H9 (cell line): ENCODE measurements at regions not wholly inside any gene's neighbourhood (a gene's known extent, or its start where the extent isn't known, plus 50 kb on each side); places are given as distances from the start of the nearest gene placed in this dataset.

Experiments
- DNase-seq: peaks from one replicate; pipeline ENCODE4 v3.0.0-alpha.2; 2017
- H2AFZ ChIP-seq: one replicate; pipeline ENCODE4 v1.6.1; 2013; ENCODE audit warnings: mild to moderate bottlenecking, low read length, control low read depth, moderate library complexity
- H2AK5ac ChIP-seq: 2 replicates; pipeline ENCODE4 v1.6.1; 2013; ENCODE audit warnings: low read length, control low read depth, mixed read lengths; ENCODE audit not compliant: insufficient read length
- H2BK120ac ChIP-seq: one replicate; pipeline ENCODE4 v1.6.1; 2013; ENCODE audit warnings: low read depth, mild to moderate bottlenecking, low read length, control low read depth, inconsistent platforms; ENCODE audit not compliant: poor library complexity, severe bottlenecking
- H2BK12ac ChIP-seq: 2 replicates; pipeline ENCODE4 v1.6.1; 2013; ENCODE audit warnings: low read length, control low read depth, mixed read lengths, low read depth; ENCODE audit not compliant: insufficient read length
- H2BK15ac ChIP-seq: 2 replicates; pipeline ENCODE4 v1.6.1; 2013; ENCODE audit warnings: low read depth, low read length, control low read depth
- H2BK20ac ChIP-seq: one replicate; pipeline ENCODE4 v1.6.1; 2013; ENCODE audit warnings: low read depth, mild to moderate bottlenecking, low read length, control low read depth, inconsistent platforms; ENCODE audit not compliant: poor library complexity, severe bottlenecking
- H2BK5ac ChIP-seq: 2 replicates; pipeline ENCODE4 v1.6.1; 2013; ENCODE audit warnings: low read length, control low read depth, mixed read lengths; ENCODE audit not compliant: insufficient read length
- H3K14ac ChIP-seq: 2 replicates; pipeline ENCODE4 v1.6.1; 2013; ENCODE audit warnings: low read length, control low read depth; ENCODE audit not compliant: insufficient read depth
- H3K18ac ChIP-seq: 2 replicates; pipeline ENCODE4 v1.6.1; 2013; ENCODE audit warnings: low read depth, mild to moderate bottlenecking, mixed read lengths, low read length, control low read depth; ENCODE audit not compliant: insufficient read length
- H3K23ac ChIP-seq: 2 replicates; pipeline ENCODE4 v1.6.1; 2013; ENCODE audit warnings: low read length, control low read depth, mixed read lengths, low read depth; ENCODE audit not compliant: insufficient read length
- H3K23me2 ChIP-seq: 2 replicates; pipeline ENCODE4 v1.6.1; 2013; ENCODE audit warnings: low read depth, mild to moderate bottlenecking, mixed read lengths, low read length, control low read depth; ENCODE audit not compliant: insufficient read length, poor library complexity, severe bottlenecking
- H3K27ac ChIP-seq: 2 replicates; pipeline ENCODE4 v1.5.1; 2013; ENCODE audit warnings: low read length, control low read depth, mixed read lengths, low read depth; ENCODE audit not compliant: insufficient read length
- H3K27me3 ChIP-seq: 2 replicates; pipeline ENCODE4 v1.6.1; 2013; ENCODE audit warnings: low read length, control low read depth, inconsistent platforms; ENCODE audit not compliant: insufficient read depth
- H3K4ac ChIP-seq: 2 replicates; pipeline ENCODE4 v1.6.1; 2013; ENCODE audit warnings: low read depth, mild to moderate bottlenecking, control low read depth, inconsistent platforms, low read length, moderate library complexity
- H3K4me1 ChIP-seq: 2 replicates; pipeline ENCODE4 v1.6.1; 2013; ENCODE audit warnings: low read length, control low read depth, inconsistent platforms; ENCODE audit not compliant: insufficient read depth
- H3K4me2 ChIP-seq: 2 replicates; pipeline ENCODE4 v1.6.1; 2013; ENCODE audit warnings: low read length, control low read depth, mixed read lengths; ENCODE audit not compliant: insufficient read length, insufficient read depth
- H3K56ac ChIP-seq: 2 replicates; pipeline ENCODE4 v1.6.1; 2013; ENCODE audit warnings: low read depth, mild to moderate bottlenecking, mixed read lengths, low read length, control low read depth; ENCODE audit not compliant: insufficient read length
- H3K79me1 ChIP-seq: 2 replicates; pipeline ENCODE4 v1.6.1; 2013; ENCODE audit warnings: low read depth, mild to moderate bottlenecking, moderate library complexity, low read length, control low read depth, inconsistent platforms; ENCODE audit not compliant: insufficient read depth, poor library complexity, severe bottlenecking
- H3K79me2 ChIP-seq: 2 replicates; pipeline ENCODE4 v1.6.1; 2013; ENCODE audit warnings: low read length, control low read depth, inconsistent platforms; ENCODE audit not compliant: insufficient read depth
- H3K9ac ChIP-seq: 2 replicates; pipeline ENCODE4 v1.6.1; 2013; ENCODE audit warnings: low read length, control low read depth, mixed read lengths; ENCODE audit not compliant: insufficient read length; ENCODE audit errors: extremely low read depth
- H3K9me3 ChIP-seq: one replicate; pipeline ENCODE4 v1.6.1; 2013; ENCODE audit warnings: low read depth, low read length, inconsistent platforms; ENCODE audit not compliant: control insufficient read depth
- H3T11ph ChIP-seq: one replicate; pipeline ENCODE4 v1.6.1; 2013; ENCODE audit warnings: mild to moderate bottlenecking, low read length, control low read depth, inconsistent platforms
- H4K20me1 ChIP-seq: one replicate; pipeline ENCODE4 v1.6.1; 2013; ENCODE audit not compliant: control insufficient read depth, insufficient read length, insufficient read depth
- H4K5ac ChIP-seq: 2 replicates; pipeline ENCODE4 v1.6.1; 2013; ENCODE audit warnings: low read depth, mild to moderate bottlenecking, mixed read lengths, low read length, control low read depth; ENCODE audit not compliant: insufficient read length
- H4K8ac ChIP-seq: replicated peaks from 2 replicates; pipeline ENCODE4 v1.6.1; 2013; ENCODE audit warnings: low read length, control low read depth, mixed read lengths, low read depth; ENCODE audit not compliant: insufficient read length
- H4K91ac ChIP-seq: 2 replicates; pipeline ENCODE4 v1.6.1; 2013; ENCODE audit warnings: low read depth, mild to moderate bottlenecking, moderate library complexity, mixed read lengths, low read length, control low read depth; ENCODE audit not compliant: insufficient read length
- H3K27ac Mint-ChIP-seq, 3 experiments: 2 replicates in 2 of 3; 3 replicates in 1 of 3; pipeline ENCODE4 v1.8.0; 2020 to 2021; ENCODE audit warnings: mixed read lengths in 3 of 3, mild to moderate bottlenecking in 1 of 3, moderate library complexity in 1 of 3
- H3K27me3 Mint-ChIP-seq: 2 replicates; pipeline ENCODE4 v1.8.0; 2021; ENCODE audit warnings: low read depth, mild to moderate bottlenecking, moderate library complexity, mixed read lengths
- H3K36me3 Mint-ChIP-seq, 3 experiments: 2 replicates in 2 of 3; 3 replicates in 1 of 3; pipeline ENCODE4 v1.8.0; 2020 to 2021; ENCODE audit warnings: low read depth in 3 of 3, mixed read lengths in 3 of 3; ENCODE audit not compliant: insufficient read depth in 1 of 3
- H3K4me1 Mint-ChIP-seq, 2 experiments: 2 replicates each; pipeline ENCODE4 v1.8.0; 2020; ENCODE audit warnings: mixed read lengths in 2 of 2
- H3K4me3 Mint-ChIP-seq, 2 experiments: 2 replicates in 1 of 2; 3 replicates in 1 of 2; pipeline ENCODE4 v1.8.0; 2020 to 2021; ENCODE audit warnings: mild to moderate bottlenecking in 2 of 2, mixed read lengths in 2 of 2, moderate library complexity in 1 of 2
- H3K9me3 Mint-ChIP-seq, 2 experiments: 2 replicates in 1 of 2; 3 replicates in 1 of 2; pipeline ENCODE4 v1.8.0; 2020; ENCODE audit warnings: mild to moderate bottlenecking in 2 of 2, mixed read lengths in 2 of 2, moderate library complexity in 1 of 2
- WGBS: extraction: QIAGEN DNeasy Blood & Tissue Kit; methylation state at CpG from one replicate; pipeline ENCODE4 v1.1.7; 2013; ENCODE audit warnings: missing lambda C conversion rate, low lambda C conversion rate, mixed read lengths; ENCODE audit not compliant: insufficient read length; ENCODE audit errors: extremely low coverage; 5-methylcytosine and 5-hydroxymethylcytosine counted together
- TF ChIP-seq, protein P1 (sequence below): fragments of 200-600 bp; sonication (generic); conservative IDR thresholded peaks from 3 replicates; pipeline ENCODE4 v1.8.0; 2021; ENCODE audit warnings: antibody characterized with exemption, mild to moderate bottlenecking

- Histone ChIP-seq H3K27me3 (no peaks in the 10 kb centered on the region), H4K8ac (no peak overlapping the region), H2BK20ac (no peak overlapping the region), H4K91ac (no peak overlapping the region), H2AK5ac (no peak overlapping the region), H3K23me2 (no peaks in the 10 kb centered on the region), H3K14ac (no peak overlapping the region), H2BK120ac (no peak overlapping the region), H3T11ph (no peak overlapping the region), H3K27ac (no peak overlapping the region), H3K79me2 (no peaks in the 10 kb centered on the region), H2BK12ac (peak overlapping the region; percentile 30), H2BK5ac (no peak overlapping the region), H3K9me3 (no peaks in the 10 kb centered on the region), H3K23ac (no peak overlapping the region), H3K4me2 (no peak overlapping the region), H4K20me1 (no peaks in the 10 kb centered on the region), H4K5ac (no peak overlapping the region), H3K4me1 (no peaks in the 10 kb centered on the region), H3K79me1 (no peaks in the 10 kb centered on the region), H3K4ac (no peak overlapping the region), H2AFZ (no peak overlapping the region), H3K9ac (no peak overlapping the region), H3K56ac (no peak overlapping the region), H3K18ac (no peak overlapping the region), H2BK15ac (no peak overlapping the region)
- Mint-ChIP-seq H3K27ac (no peak overlapping the region), H3K36me3 (peaks cover 4 to 13% (median 5%) of the 10 kb centered on the region in 3 experiments; a peak in 4 of 7 replicates), H3K4me3 (no peak overlapping the region), H3K4me1 (peaks cover 26 to 30% of the 10 kb centered on the region in 2 experiments), H3K27me3 (peaks cover 11% of the 10 kb centered on the region), H3K9me3 (peaks cover 13% of the 10 kb centered on the region in 2 experiments)
- no CpG with 5 or more reads among the region's 4 CpGs for WGBS
- TF ChIP-seq, protein P1, sequence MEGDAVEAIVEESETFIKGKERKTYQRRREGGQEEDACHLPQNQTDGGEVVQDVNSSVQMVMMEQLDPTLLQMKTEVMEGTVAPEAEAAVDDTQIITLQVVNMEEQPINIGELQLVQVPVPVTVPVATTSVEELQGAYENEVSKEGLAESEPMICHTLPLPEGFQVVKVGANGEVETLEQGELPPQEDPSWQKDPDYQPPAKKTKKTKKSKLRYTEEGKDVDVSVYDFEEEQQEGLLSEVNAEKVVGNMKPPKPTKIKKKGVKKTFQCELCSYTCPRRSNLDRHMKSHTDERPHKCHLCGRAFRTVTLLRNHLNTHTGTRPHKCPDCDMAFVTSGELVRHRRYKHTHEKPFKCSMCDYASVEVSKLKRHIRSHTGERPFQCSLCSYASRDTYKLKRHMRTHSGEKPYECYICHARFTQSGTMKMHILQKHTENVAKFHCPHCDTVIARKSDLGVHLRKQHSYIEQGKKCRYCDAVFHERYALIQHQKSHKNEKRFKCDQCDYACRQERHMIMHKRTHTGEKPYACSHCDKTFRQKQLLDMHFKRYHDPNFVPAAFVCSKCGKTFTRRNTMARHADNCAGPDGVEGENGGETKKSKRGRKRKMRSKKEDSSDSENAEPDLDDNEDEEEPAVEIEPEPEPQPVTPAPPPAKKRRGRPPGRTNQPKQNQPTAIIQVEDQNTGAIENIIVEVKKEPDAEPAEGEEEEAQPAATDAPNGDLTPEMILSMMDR: peak; percentile 81
- DNase-seq: peak; percentile 28
Measured at GRCh38 chr1:14094611-14095400, 394.8 kb downstream of the PRDM2 start.
